NCI-H2227 treated with DMSO at 0.1 percent for 48 hours (cell line): ENCODE measurements at regions not wholly inside any gene's neighbourhood (a gene's known extent, or its start where the extent isn't known, plus 50 kb on each side); places are given as distances from the start of the nearest gene placed in this dataset.
"Not testable (repeated sequence)": the region's sequence is repeated elsewhere in the genome, so short reads cannot be mapped to it uniquely, and the experiment has no call there.

Experiments
- DNase-seq: peaks from one replicate; lab custom pipeline; 2025; lab: John Stamatoyannopoulos, UW

DNA sequence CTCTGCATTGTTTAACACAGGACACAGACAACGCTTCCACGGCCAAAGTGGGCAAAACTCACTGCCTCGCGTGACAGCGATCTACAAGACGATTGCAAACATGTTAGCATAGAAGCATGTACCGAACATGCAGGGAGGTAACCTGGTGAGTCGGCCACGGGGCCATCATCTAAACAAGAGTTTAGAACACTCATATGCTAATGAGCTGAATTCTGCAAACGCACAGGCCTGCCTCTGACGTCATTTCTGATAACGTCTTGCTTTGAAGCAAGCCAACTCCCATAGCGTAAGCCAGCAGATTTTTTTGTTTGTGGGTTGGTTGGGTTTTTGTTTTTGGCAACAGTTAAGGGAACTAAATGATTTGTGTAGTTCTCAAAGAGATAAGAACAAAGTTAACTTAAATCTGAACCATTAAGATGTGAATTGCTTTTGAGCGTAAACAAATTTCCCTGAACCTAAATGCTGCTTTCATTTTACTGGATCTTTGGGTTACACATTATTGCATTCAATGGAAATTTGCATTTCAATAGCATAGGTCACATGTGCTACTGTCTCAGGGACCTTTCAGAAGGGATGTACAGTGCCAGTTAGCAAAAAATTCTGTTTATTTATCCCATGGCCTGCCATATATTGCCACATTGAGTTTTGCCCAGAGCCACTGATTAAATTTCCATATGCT is 184.5 kb upstream of the PDE10A start:
- no peak for DNase-seq

DNA sequence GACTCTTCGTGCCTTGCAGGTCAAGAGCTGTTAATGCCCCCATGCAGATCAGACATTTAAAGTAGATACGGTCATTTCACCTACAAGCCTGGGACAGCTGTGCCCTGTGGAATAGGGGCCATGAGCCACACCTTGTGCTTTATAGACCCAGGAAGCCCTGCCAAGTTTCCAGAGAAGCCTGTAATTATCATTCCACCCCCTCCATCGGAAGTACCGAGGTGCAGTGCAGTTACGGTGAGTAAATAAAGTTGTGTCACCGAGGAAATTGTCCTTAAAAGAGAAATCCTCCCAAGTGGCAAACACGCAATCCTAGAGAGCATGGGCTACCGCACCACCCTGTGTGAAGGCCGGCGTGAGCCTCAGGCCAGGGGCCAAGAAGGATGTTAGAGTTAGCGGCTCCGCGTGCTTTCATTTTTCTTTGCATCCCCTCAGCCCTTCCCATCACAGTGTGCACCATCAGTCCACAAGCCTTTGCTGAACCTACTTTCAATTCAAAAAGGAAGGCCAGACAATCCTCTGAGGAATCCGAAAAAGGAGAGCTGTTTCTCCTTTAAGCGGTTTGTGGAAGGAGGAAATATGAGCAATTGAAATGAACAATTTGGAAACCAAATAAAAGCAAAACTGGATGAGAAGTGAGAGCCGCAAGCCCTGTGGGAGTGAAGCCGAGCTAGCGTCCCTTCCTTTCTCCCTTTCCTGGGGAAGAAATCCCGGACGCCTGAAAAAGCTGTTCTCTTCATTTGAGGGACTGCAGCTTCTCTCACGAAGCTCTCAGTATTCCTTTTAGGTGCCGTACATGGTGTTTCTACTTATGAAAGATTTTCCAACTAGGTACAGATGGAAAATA is 183.3 kb upstream of the PDE10A start:
- no peak for DNase-seq

- no peak for DNase-seq
Measured at GRCh38 chr6:165845493-165845892, 182.5 kb upstream of the PDE10A start.

GRCh38 chr6:165844801-165845364 is 181.8 kb upstream of the PDE10A start:
- no peak for DNase-seq

DNA sequence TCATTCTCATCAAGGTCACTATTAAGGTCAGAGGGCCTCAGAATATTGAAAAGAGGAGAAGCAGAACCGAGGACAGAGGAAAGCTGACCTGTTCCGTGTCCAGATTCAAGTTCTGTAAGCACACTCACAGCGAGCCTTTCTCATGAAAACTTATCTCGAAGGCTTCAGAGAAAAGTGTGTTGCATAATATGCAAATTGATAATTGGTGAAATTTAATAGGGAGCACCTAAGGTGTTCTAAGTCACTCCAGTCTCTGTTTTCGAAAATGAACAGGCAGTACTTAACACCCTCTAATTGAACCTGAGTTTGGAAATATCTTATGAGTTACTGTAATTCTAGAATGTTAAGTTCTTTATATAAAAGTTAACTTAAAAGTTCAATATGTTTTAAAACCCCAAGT is 181.2 kb upstream of the PDE10A start:
- no peak for DNase-seq

DNA sequence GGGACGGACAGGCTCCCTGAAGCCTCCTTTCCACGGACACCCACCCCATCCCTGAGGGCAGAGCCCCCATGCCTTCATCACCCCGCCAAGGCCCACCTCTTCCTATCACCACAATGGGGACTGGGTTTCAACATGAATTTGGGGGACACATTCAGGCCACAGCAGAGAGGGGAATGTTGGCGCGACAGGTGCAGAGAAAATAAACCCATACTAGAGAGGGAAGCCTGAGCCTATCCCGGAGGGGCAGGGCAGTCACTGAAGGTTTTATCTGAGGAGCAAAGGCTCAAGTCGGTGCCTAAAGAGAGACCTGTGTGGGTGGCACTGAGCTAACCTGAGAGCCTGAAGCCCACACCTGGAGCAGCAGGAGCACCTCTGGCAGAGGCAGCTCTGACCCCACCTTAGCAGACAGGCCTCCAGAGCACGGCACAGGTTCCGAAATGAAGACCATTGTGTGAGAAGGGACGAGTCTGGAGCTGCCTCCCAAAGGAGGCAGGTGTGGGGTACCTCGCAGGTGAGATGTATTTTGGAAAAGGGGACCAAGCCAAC is 180.6 kb upstream of the PDE10A start:
- no peak for DNase-seq

DNA sequence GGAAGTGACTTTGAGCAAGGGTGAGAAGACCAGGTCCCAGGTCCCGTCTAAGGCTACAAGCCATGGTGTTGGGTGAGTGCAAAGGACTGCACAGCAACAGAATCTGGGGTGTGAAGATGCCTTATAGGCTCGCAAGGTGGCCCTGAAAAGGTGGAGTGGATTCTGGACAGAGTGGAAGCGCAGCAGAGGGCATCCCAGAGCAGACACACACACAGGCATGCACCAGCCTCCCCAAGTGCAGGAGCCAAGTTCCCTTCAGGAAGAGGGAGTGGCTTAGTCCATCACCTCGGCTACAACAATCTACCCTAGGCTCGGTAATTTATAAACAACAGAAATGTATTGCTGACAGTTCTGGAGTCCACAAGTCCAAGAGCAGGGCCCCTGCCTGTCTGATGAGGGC is 180.1 kb upstream of the PDE10A start:
- no peak for DNase-seq

DNA sequence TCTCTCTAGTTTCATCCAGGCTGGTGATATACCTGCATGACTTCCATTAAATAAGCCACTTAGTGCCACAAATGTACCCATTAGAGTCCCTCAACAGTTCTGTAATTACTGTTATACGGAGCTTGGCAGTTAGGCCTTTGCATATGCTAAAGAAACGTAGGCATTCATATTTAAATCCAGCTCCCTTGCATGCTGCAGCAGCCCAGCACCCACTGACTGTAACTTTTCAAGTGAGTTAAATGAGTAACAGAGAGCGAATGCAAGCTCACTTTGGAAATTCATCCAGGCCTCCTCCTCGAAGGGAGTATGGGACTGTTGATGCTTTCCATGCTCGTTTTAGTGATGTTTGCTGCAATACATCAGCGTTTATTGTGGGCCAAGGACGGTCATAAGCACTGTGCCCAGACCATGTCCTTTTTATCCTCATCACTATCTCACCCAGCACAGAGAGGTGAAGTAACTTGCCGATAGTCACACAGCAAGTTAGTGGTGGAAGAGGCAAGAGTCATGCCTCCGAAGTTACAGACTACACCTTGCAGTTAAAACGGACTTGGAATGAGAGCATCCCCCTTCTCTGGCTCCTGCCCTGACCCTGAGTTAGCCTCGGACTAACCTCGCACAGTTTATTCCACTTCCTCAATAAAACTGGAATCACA is 179.4 kb upstream of the PDE10A start:
- DNase-seq = no peak

DNA sequence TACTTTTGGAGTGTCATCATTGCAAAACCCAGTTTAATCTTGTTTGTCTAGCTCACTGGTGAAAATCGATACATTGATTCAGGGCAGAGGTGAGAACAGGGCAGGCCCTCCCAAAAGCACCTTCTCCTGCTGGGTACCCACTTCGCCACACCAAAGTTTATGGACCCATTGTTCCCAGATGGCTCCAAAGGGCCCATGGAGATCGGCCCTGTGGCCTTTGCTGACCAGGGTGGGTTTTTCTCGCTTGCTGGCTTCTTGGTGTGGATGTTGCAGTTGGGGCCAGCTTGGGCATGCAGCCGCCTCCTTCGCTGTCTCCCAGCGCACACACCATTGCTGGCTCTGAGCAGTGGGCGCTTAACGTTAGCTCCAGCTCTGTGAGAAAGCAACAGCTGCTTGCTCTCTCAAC is 178.1 kb upstream of the PDE10A start:
- no peak for DNase-seq

GRCh38 chr6:165837948-165838745 is 175.1 kb upstream of the PDE10A start:
- no peak for DNase-seq

GRCh38 chr6:165836648-165837047 is 173.6 kb upstream of the PDE10A start:
- not testable (repeated sequence) for DNase-seq

GRCh38 chr6:165835410-165835851 is 172.4 kb upstream of the PDE10A start:
- no peak for DNase-seq

- DNase-seq = no peak
Measured at GRCh38 chr6:165834613-165835259, 171.7 kb upstream of the PDE10A start.

DNA sequence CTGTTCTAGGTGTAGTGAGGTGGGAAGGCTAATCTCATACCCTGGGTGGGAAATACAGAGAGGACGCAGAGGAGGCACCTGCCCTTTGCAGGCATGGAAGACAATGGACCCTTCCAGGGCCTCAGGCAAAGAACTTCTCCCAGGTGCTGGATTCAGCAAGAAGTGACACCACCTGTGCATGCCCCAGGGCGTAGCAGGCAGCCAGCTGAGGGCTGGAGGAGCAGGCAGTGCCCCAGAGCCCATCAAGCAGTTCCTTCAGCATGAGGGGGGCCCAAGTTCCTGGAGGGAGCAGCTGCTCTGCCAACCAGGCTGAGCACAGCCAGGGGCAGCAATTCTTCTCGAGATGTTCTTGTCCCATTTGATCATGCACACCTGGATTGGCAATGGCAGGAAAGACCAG is 170.3 kb upstream of the PDE10A start:
- DNase-seq = no peak

DNA sequence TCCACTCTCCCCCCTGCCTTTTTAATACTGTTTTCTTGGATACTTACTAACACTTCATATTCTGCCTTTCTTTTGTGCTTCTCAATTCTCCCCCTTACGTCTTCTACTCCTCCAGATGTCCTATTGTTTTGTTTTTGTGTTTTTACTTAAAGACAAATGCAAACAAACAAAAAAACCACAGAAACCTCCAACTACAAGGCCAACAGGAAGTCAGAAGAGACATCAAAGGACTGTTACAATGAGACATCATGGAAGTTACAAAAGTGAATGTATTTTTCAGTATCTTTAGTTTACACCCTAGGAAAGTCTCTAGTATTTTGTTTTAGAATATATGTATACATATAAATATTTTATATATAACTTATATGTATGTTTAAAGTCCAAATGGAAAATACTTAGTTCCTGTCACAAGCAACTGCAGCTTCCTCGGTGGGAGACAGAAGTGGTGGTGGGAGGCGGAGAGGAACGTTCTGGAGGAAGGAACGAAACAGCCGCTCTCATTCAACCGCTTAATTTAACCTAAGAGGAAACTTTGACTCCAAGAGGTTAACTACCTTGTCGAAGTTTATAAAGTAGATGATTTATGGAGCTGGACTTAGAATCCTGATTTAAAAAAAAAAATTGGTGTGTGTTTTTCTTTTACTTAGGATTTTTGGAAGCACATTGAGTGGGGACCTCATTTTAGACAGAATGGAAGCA is 168.9 kb upstream of the PDE10A start:
- DNase-seq = no peak

DNA sequence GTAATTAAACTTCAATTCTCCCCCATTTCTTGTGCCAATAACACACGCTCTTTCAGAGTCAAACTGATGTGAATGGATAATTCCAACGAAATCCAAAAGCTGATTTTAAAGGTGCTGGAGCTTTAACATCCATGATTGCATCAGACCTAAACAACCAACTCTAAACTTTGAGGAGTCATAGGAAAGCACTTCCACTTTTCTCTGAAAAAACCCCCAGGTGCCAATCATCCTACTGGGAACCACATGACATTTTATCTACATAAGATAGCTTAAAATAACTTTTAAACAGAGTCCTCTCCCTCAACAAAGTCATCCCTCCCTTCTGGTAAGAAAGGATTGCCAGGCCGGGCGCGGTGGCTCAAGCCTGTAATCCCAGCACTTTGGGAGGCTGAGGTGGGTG is 167.7 kb upstream of the PDE10A start:
- no peak for DNase-seq

DNA sequence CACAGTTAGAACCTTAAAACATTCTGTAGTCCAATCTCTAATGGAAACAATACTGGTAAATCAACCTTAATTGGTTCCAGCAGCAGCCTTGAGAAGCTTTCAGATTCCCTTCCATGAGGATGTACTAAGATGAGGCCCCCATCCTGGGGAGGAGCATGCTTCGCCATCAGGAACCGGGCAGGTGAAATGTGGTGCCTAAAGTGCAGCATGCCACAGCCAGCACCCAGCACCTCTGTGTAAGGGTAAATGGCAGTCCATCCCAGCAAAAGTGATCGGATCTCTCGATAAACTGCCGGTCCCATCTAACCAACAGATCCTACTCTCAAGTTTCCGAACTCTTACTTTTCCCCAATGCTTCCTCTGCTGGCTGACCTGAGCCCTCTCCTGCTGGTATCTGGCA is 166.3 kb upstream of the PDE10A start:
- no peak for DNase-seq

DNA sequence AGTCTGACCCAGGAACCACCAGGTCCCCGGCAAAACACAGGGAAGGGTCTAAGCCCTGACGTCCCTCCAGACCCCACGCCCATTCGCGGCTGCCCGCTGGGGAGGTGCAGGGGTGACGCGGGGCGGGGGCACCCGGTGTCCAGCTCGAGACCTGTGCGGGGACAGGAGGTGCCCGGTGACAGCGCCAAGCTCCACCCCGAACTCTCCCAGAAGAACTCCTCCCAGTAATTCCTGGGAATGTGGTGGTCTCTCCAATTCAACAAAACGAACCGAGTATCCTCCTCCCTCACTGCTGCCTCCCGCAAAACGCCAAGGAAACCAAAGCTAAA is 164.1 kb upstream of the PDE10A start:
- DNase-seq = no peak

- DNase-seq = no peak
Measured at GRCh38 chr6:165826487-165827189, 163.6 kb upstream of the PDE10A start.

GRCh38 chr6:165825256-165825815 is 162.3 kb upstream of the PDE10A start:
- DNase-seq = no peak
